HEK293 (cell line): ENCODE measurements at regions not wholly inside any gene's neighbourhood (a gene's known extent, or its start where the extent isn't known, plus 50 kb on each side); places are given as distances from the start of the nearest gene placed in this dataset.
A peak's percentile ranks its signal among the peaks of the same experiment; 100 is the strongest.

Source experiments
- BCL11A ChIP-seq: fragments of 450-650 bp; formaldehyde crosslinking; IDR thresholded peaks from 2 replicates; pipeline ENCODE4 v1.5.1; 2016; ENCODE audit warnings: low read depth, missing biosample characterization, missing genetic modification characterization
- EGR2 ChIP-seq: fragments of 450-650 bp; formaldehyde crosslinking; IDR thresholded peaks from 2 replicates; pipeline ENCODE4 v1.5.1; 2016; ENCODE audit warnings: low read depth, missing biosample characterization, missing genetic modification characterization
- HOXC10 ChIP-seq: sonication (generic); formaldehyde crosslinking; IDR thresholded peaks from 2 replicates; pipeline ENCODE4 v1.8.1; 2023; ENCODE audit warnings: mild to moderate bottlenecking, missing genetic modification reagents
- IKZF3 ChIP-seq: fragments of 450-650 bp; IDR thresholded peaks from 2 replicates; pipeline ENCODE4 v1.5.0; 2018; ENCODE audit warnings: missing biosample characterization, mild to moderate bottlenecking, missing genetic modification characterization, moderate library complexity
- OSR2 ChIP-seq: fragments of 450-650 bp; formaldehyde crosslinking; IDR thresholded peaks from 2 replicates; pipeline ENCODE4 v1.5.1; 2016; ENCODE audit warnings: missing biosample characterization, missing genetic modification characterization
- PRDM10 ChIP-seq: fragments of 450-650 bp; formaldehyde crosslinking; IDR thresholded peaks from 2 replicates; pipeline ENCODE4 v1.5.1; 2016; ENCODE audit warnings: missing biosample characterization, missing genetic modification characterization
- PRDM4 ChIP-seq: fragments of 450-650 bp; formaldehyde crosslinking; IDR thresholded peaks from 2 replicates; pipeline ENCODE4 v1.5.1; 2017; ENCODE audit warnings: missing biosample characterization, missing genetic modification characterization
- RBAK ChIP-seq: fragments of 450-650 bp; formaldehyde crosslinking; IDR thresholded peaks from 2 replicates; pipeline ENCODE4 v1.5.1; 2016; ENCODE audit warnings: missing biosample characterization, missing genetic modification characterization
- SP2 ChIP-seq: fragments of 450-650 bp; formaldehyde crosslinking; IDR thresholded peaks from 2 replicates; pipeline ENCODE4 v1.5.1; 2016; ENCODE audit warnings: missing biosample characterization, missing genetic modification characterization
- WT1 ChIP-seq: fragments of 450-650 bp; formaldehyde crosslinking; IDR thresholded peaks from 2 replicates; pipeline ENCODE4 v1.5.1; 2016; ENCODE audit warnings: missing biosample characterization, missing genetic modification characterization
- ZBTB6 ChIP-seq: fragments of 450-650 bp; formaldehyde crosslinking; IDR thresholded peaks from 2 replicates; pipeline ENCODE4 v1.5.1; 2017; ENCODE audit warnings: missing biosample characterization, missing genetic modification characterization
- ZFP3 ChIP-seq: fragments of 450-650 bp; formaldehyde crosslinking; IDR thresholded peaks from 2 replicates; pipeline ENCODE4 v1.5.1; 2016; ENCODE audit warnings: low read depth, missing biosample characterization, missing genetic modification characterization
- ZFP41 ChIP-seq: fragments of 450-650 bp; formaldehyde crosslinking; IDR thresholded peaks from 2 replicates; pipeline ENCODE4 v1.5.1; 2016; ENCODE audit warnings: missing biosample characterization, missing genetic modification characterization, borderline replicate concordance
- ZNF114 ChIP-seq: fragments of 450-650 bp; formaldehyde crosslinking; IDR thresholded peaks from 2 replicates; pipeline ENCODE4 v1.5.0; 2017; ENCODE audit warnings: missing biosample characterization, missing genetic modification characterization
- ZNF121 ChIP-seq: fragments of 450-650 bp; formaldehyde crosslinking; IDR thresholded peaks from 2 replicates; pipeline ENCODE4 v1.5.1; 2016; ENCODE audit warnings: missing biosample characterization, missing genetic modification characterization
- ZNF146 ChIP-seq: fragments of 450-650 bp; formaldehyde crosslinking; IDR thresholded peaks from 2 replicates; pipeline ENCODE4 v1.5.1; 2016; ENCODE audit warnings: missing biosample characterization, missing genetic modification characterization
- ZNF157 ChIP-seq: fragments of 450-650 bp; formaldehyde crosslinking; IDR thresholded peaks from 2 replicates; pipeline ENCODE4 v1.5.1; 2016; ENCODE audit warnings: missing biosample characterization, missing genetic modification characterization
- ZNF16 ChIP-seq: fragments of 450-650 bp; formaldehyde crosslinking; IDR thresholded peaks from 2 replicates; pipeline ENCODE4 v1.5.1; 2016; ENCODE audit warnings: low read depth, missing biosample characterization, missing genetic modification characterization
- ZNF214 ChIP-seq: fragments of 450-650 bp; formaldehyde crosslinking; IDR thresholded peaks from 2 replicates; pipeline ENCODE4 v1.5.1; 2017; ENCODE audit warnings: missing biosample characterization, mild to moderate bottlenecking, missing genetic modification characterization, borderline replicate concordance
- ZNF341 ChIP-seq: fragments of 450-650 bp; formaldehyde crosslinking; IDR thresholded peaks from 2 replicates; pipeline ENCODE4; 2016; ENCODE audit warnings: low read depth, missing biosample characterization, missing genetic modification characterization
- ZNF354C ChIP-seq: fragments of 450-650 bp; formaldehyde crosslinking; IDR thresholded peaks from 2 replicates; pipeline ENCODE4 v1.5.1; 2016; ENCODE audit warnings: missing biosample characterization, missing genetic modification characterization, low read depth, borderline replicate concordance
- ZNF366 ChIP-seq: fragments of 450-650 bp; formaldehyde crosslinking; conservative IDR thresholded peaks from 2 replicates; pipeline ENCODE4 v1.5.1; 2016; ENCODE audit warnings: missing biosample characterization, missing genetic modification characterization
- ZNF398 ChIP-seq: fragments of 450-650 bp; formaldehyde crosslinking; IDR thresholded peaks from 2 replicates; pipeline ENCODE4 v1.5.1; 2017; ENCODE audit warnings: missing biosample characterization, missing genetic modification characterization
- ZNF521 ChIP-seq: fragments of 450-650 bp; formaldehyde crosslinking; IDR thresholded peaks from 2 replicates; pipeline ENCODE4 v1.5.1; 2017; ENCODE audit warnings: missing biosample characterization, mild to moderate bottlenecking, missing genetic modification characterization
- ZNF549 ChIP-seq: fragments of 450-650 bp; IDR thresholded peaks from 2 replicates; pipeline ENCODE4 v1.5.1; 2018; ENCODE audit warnings: missing biosample characterization, missing genetic modification characterization, mild to moderate bottlenecking, inconsistent platforms, moderate library complexity
- ZNF596 ChIP-seq: fragments of 450-650 bp; IDR thresholded peaks from 2 replicates; pipeline ENCODE4 v1.5.0; 2018; ENCODE audit warnings: missing biosample characterization, mild to moderate bottlenecking, missing genetic modification characterization, moderate library complexity
- ZNF670 ChIP-seq: fragments of 450-650 bp; formaldehyde crosslinking; IDR thresholded peaks from 2 replicates; pipeline ENCODE4 v1.5.1; 2016; ENCODE audit warnings: missing biosample characterization, missing genetic modification characterization, low read depth
- ZNF792 ChIP-seq: fragments of 450-650 bp; formaldehyde crosslinking; IDR thresholded peaks from 2 replicates; pipeline ENCODE4 v1.5.1; 2016; ENCODE audit warnings: missing biosample characterization, missing genetic modification characterization
- ZNF843 ChIP-seq: fragments of 450-650 bp; formaldehyde crosslinking; IDR thresholded peaks from 2 replicates; pipeline ENCODE4 v1.5.1; 2016; ENCODE audit warnings: missing biosample characterization, missing genetic modification characterization
- TF ChIP-seq, protein P1 (sequence below): fragments of 450-650 bp; formaldehyde crosslinking; IDR thresholded peaks from 2 replicates; pipeline ENCODE4 v1.5.1; 2016; ENCODE audit warnings: missing biosample characterization, missing genetic modification characterization, low read depth

DNA sequence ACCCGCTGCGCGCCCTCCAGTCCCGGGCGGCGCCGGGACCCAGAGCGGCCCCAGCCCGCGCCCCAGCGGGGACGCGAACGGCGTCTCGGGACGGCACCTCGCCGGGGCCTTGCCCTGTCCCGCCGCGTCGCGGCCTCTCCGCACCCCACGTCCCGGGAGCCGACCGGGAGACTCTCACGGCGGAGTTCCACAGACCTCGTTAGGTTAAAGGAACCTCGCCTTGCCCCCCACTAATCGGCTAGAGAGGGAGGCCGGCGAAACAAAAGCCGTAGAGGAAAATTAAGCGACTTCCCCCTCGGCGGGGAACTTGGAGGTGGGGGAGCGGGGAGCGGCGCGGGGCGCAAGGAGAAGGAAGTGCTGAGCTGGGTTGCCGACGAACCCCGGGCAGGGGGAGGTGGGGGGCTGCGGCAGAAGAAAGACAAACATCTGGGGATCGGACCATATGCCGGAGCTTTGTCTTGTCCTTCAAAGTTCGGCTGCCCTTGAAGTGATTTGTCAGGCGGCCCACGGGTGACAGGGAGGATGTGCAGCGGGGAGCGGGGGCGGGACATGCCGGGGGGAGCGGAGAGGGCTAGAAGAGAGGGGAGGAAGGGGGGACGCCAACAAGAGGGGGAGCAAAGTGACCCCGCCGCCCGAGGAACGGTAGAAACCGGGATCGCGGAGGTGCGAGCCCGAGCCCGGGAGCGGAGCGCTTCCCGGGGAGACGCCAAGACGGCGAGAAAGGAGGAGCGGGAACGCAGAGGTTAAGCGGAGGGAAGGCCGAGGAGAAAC, 120.0 kb upstream of the RRP15 start (continued):
- TF ChIP-seq, protein P1, sequence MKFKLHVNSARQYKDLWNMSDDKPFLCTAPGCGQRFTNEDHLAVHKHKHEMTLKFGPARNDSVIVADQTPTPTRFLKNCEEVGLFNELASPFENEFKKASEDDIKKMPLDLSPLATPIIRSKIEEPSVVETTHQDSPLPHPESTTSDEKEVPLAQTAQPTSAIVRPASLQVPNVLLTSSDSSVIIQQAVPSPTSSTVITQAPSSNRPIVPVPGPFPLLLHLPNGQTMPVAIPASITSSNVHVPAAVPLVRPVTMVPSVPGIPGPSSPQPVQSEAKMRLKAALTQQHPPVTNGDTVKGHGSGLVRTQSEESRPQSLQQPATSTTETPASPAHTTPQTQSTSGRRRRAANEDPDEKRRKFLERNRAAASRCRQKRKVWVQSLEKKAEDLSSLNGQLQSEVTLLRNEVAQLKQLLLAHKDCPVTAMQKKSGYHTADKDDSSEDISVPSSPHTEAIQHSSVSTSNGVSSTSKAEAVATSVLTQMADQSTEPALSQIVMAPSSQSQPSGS (tag by site-specific recombination), result no peak
- peak; percentile 45; the same call in 1 of the 2 replicates for TF ChIP-seq ZNF366 (tag by site-specific recombination)
- no peak for TF ChIP-seq ZFP3
- peak; percentile 27; the same call in 1 of the 2 replicates for TF ChIP-seq ZNF341 (tag by site-specific recombination)
- no peak for TF ChIP-seq ZNF521
- peak; percentile 57; the same call in 1 of the 2 replicates for TF ChIP-seq PRDM4
- no peak for TF ChIP-seq ZNF214
- TF ChIP-seq ZNF114, result no peak
- TF ChIP-seq ZNF792 (tag by site-specific recombination), result no peak
- no peak for TF ChIP-seq BCL11A (tag by site-specific recombination)
- no peak for TF ChIP-seq EGR2
- TF ChIP-seq ZNF146 (tag by site-specific recombination), result no peak
- TF ChIP-seq ZNF121 (tag by site-specific recombination), result no peak
- no peak for TF ChIP-seq HOXC10 (CRISPR knock-in tag)
- TF ChIP-seq IKZF3, result 0 out of 2 replicates have a peak, but pooled peaks have one; percentile 57
- no peak for TF ChIP-seq ZFP41 (tag by site-specific recombination)
- no peak for TF ChIP-seq PRDM10 (tag by site-specific recombination)
- no peak for TF ChIP-seq ZNF157 (tag by site-specific recombination)
- no peak for TF ChIP-seq ZNF549
- TF ChIP-seq RBAK, result no peak
- TF ChIP-seq SP2 (tag by site-specific recombination), result peak; percentile 13; the same call in 1 of the 2 replicates
- no peak for TF ChIP-seq ZNF354C (tag by site-specific recombination)
- TF ChIP-seq ZBTB6, result no peak
- TF ChIP-seq ZNF670 (tag by site-specific recombination), result no peak
- TF ChIP-seq ZNF843, result no peak
- no peak for TF ChIP-seq OSR2 (tag by site-specific recombination)
- 0 out of 2 replicates have a peak, but pooled peaks have one; percentile 0 for TF ChIP-seq ZNF596 (tag by site-specific recombination)
- TF ChIP-seq ZNF398 (tag by site-specific recombination), result peak; percentile 86
- no peak for TF ChIP-seq WT1 (tag by site-specific recombination)
- no peak for TF ChIP-seq ZNF16 (tag by site-specific recombination)
